BLaER1 (cell line): ENCODE measurements at regions not wholly inside any gene's neighbourhood (a gene's known extent, or its start where the extent isn't known, plus 50 kb on each side); places are given as distances from the start of the nearest gene placed in this dataset.
A peak's percentile ranks its signal among the peaks of the same experiment; 100 is the strongest.

Experiments used
- H3K27ac ChIP-seq: shearing (Covaris generic); formaldehyde crosslinking; 2 replicates; pipeline ENCODE4 v1.8.1; 2022
- H3K27me3 ChIP-seq: shearing (Covaris generic); formaldehyde crosslinking; 2 replicates; pipeline ENCODE4 v1.8.1; 2022
- H3K36me3 ChIP-seq: shearing (Covaris generic); formaldehyde crosslinking; 2 replicates; pipeline ENCODE4 v1.8.1; 2022
- H3K4me1 ChIP-seq: shearing (Covaris generic); formaldehyde crosslinking; 2 replicates; pipeline ENCODE4 v1.8.1; 2022
- H3K4me2 ChIP-seq: shearing (Covaris generic); formaldehyde crosslinking; 2 replicates; pipeline ENCODE4 v1.8.1; 2022
- H3K4me3 ChIP-seq: shearing (Covaris generic); formaldehyde crosslinking; 2 replicates; pipeline ENCODE4 v1.8.1; 2022
- H3K9ac ChIP-seq: shearing (Covaris generic); formaldehyde crosslinking; 2 replicates; pipeline ENCODE4 v1.8.1; 2022
- H3K9me3 ChIP-seq: shearing (Covaris generic); formaldehyde crosslinking; 2 replicates; pipeline ENCODE4 v1.8.1; 2022
- H4K20me1 ChIP-seq: shearing (Covaris generic); formaldehyde crosslinking; 2 replicates; pipeline ENCODE4 v1.8.1; 2022
- Cebpa-rat ChIP-seq: shearing (Covaris generic); IDR thresholded peaks from 2 replicates; pipeline ENCODE4 v1.8.1; 2022

GRCh38 chr13:30844548-30845296 is 61.3 kb upstream of the MEDAG start:
- no peaks in the 10 kb centered on the region for H3K27me3 ChIP-seq
- H3K9ac ChIP-seq: no peak overlapping the region
- H3K9me3 ChIP-seq: no peaks in the 10 kb centered on the region; the same call in 1 of the 2 replicates
- no peak overlapping the region for H3K4me3 ChIP-seq
- peak overlapping the region; percentile 57 for H3K4me2 ChIP-seq
- TF ChIP-seq Cebpa-rat: no peak
- no peaks in the 10 kb centered on the region for H3K36me3 ChIP-seq
- H4K20me1 ChIP-seq: no peaks in the 10 kb centered on the region
- H3K27ac ChIP-seq: no peak overlapping the region
- peaks cover 56% of the 10 kb centered on the region for H3K4me1 ChIP-seq

- Histone ChIP-seq H3K27ac (peak overlapping the region; percentile 0; the same call in 1 of the 2 replicates), H3K4me2 (peak overlapping the region; percentile 57), H3K27me3 (no peaks in the 10 kb centered on the region), H3K9ac (no peak overlapping the region), H3K4me3 (no peak overlapping the region), H4K20me1 (no peaks in the 10 kb centered on the region), H3K9me3 (no peaks in the 10 kb centered on the region; the same call in 1 of the 2 replicates), H3K36me3 (no peaks in the 10 kb centered on the region), H3K4me1 (peaks cover 56% of the 10 kb centered on the region)
- TF ChIP-seq Cebpa-rat: no peak
Observed at GRCh38 chr13:30845297-30846214, 60.5 kb upstream of the MEDAG start.

- peaks cover 56% of the 10 kb centered on the region for H3K4me1 ChIP-seq
- 0 out of 2 replicates have a peak overlapping the region, but pooled peaks have one; percentile 0 for H3K27ac ChIP-seq
Observed at GRCh38 chr13:30846311-30846710, 59.8 kb upstream of the MEDAG start.

GRCh38 chr13:30846866-30847265 is 59.2 kb upstream of the MEDAG start:
- Histone ChIP-seq H3K27ac (no peak overlapping the region), H3K36me3 (no peaks in the 10 kb centered on the region), H4K20me1 (no peaks in the 10 kb centered on the region), H3K27me3 (no peaks in the 10 kb centered on the region), H3K4me3 (no peak overlapping the region), H3K4me2 (peak overlapping the region; percentile 67; the same call in 1 of the 2 replicates), H3K9ac (no peak overlapping the region), H3K4me1 (peaks cover 56% of the 10 kb centered on the region), H3K9me3 (no peaks in the 10 kb centered on the region; the same call in 1 of the 2 replicates)
- TF ChIP-seq Cebpa-rat: no peak

More at GRCh38 chr13:30846311-30846710, 59.8 kb upstream of the MEDAG start:
- H3K36me3 ChIP-seq: no peaks in the 10 kb centered on the region
- H3K9me3 ChIP-seq: no peaks in the 10 kb centered on the region; the same call in 1 of the 2 replicates
- no peak overlapping the region for H3K9ac ChIP-seq
- no peaks in the 10 kb centered on the region for H3K27me3 ChIP-seq
- H3K4me3 ChIP-seq: no peak overlapping the region
- H4K20me1 ChIP-seq: no peaks in the 10 kb centered on the region
- H3K4me2 ChIP-seq: peak overlapping the region; percentile 57
- no peak for TF ChIP-seq Cebpa-rat

GRCh38 chr13:30847650-30848307 is 58.3 kb upstream of the MEDAG start:
- H3K4me3 ChIP-seq: no peak overlapping the region
- no peaks in the 10 kb centered on the region for H4K20me1 ChIP-seq
- peaks cover 56% of the 10 kb centered on the region for H3K4me1 ChIP-seq
- H3K27me3 ChIP-seq: no peaks in the 10 kb centered on the region
- peak overlapping the region; percentile 67 for H3K4me2 ChIP-seq
- no peaks in the 10 kb centered on the region; the same call in 1 of the 2 replicates for H3K9me3 ChIP-seq
- H3K9ac ChIP-seq: peak overlapping the region; percentile 11; the same call in 1 of the 2 replicates
- H3K36me3 ChIP-seq: no peaks in the 10 kb centered on the region
- TF ChIP-seq Cebpa-rat: no peak
- no peak overlapping the region; the same call in 1 of the 2 replicates for H3K27ac ChIP-seq

- no peak overlapping the region for H3K27ac ChIP-seq
- H3K9me3 ChIP-seq: no peaks in the 10 kb centered on the region; the same call in 1 of the 2 replicates
- no peaks in the 10 kb centered on the region for H4K20me1 ChIP-seq
- no peaks in the 10 kb centered on the region for H3K27me3 ChIP-seq
- peak overlapping the region; percentile 67 for H3K4me2 ChIP-seq
- peaks cover 52% of the 10 kb centered on the region for H3K4me1 ChIP-seq
- TF ChIP-seq Cebpa-rat: no peak
- H3K9ac ChIP-seq: peak overlapping the region; percentile 11; the same call in 1 of the 2 replicates
- no peaks in the 10 kb centered on the region for H3K36me3 ChIP-seq
- no peak overlapping the region for H3K4me3 ChIP-seq
Observed at GRCh38 chr13:30848332-30849027, 57.6 kb upstream of the MEDAG start.

- H4K20me1 ChIP-seq: no peaks in the 10 kb centered on the region
- H3K36me3 ChIP-seq: no peaks in the 10 kb centered on the region
- no peak overlapping the region for H3K27ac ChIP-seq
- peaks cover 43% of the 10 kb centered on the region for H3K4me1 ChIP-seq
- H3K9me3 ChIP-seq: no peaks in the 10 kb centered on the region; the same call in 1 of the 2 replicates
- no peak for TF ChIP-seq Cebpa-rat
- no peak overlapping the region for H3K4me2 ChIP-seq
- H3K4me3 ChIP-seq: no peak overlapping the region
- H3K27me3 ChIP-seq: no peaks in the 10 kb centered on the region
- no peak overlapping the region for H3K9ac ChIP-seq
Observed at GRCh38 chr13:30849611-30850010, 56.5 kb upstream of the MEDAG start.

- Histone ChIP-seq H3K4me3 (no peak overlapping the region), H3K4me2 (no peak overlapping the region), H3K27me3 (no peaks in the 10 kb centered on the region), H4K20me1 (no peaks in the 10 kb centered on the region), H3K9me3 (no peaks in the 10 kb centered on the region; the same call in 1 of the 2 replicates), H3K4me1 (peaks cover 36% of the 10 kb centered on the region), H3K36me3 (no peaks in the 10 kb centered on the region), H3K27ac (no peak overlapping the region), H3K9ac (no peak overlapping the region)
- TF ChIP-seq Cebpa-rat: no peak
Observed at GRCh38 chr13:30850204-30850866, 55.7 kb upstream of the MEDAG start.
